Testis (tissue), 2 donors: ENCODE measurements at regions not wholly inside any gene's neighbourhood (a gene's known extent, or its start where the extent isn't known, plus 50 kb on each side); places are given as distances from the start of the nearest gene placed in this dataset.

Experiments used
- DNase-seq: peaks from one replicate; pipeline ENCODE4 v3.0.0-alpha.2; 2019
- H3K27ac ChIP-seq, 2 donors: fragments of 200-600 bp; sonication (generic); one replicate each; pipeline ENCODE4 v1.5.1; 2019
- H3K27me3 ChIP-seq: fragments of 200-600 bp; sonication (generic); one replicate; pipeline ENCODE4 v1.5.1; 2019
- H3K36me3 ChIP-seq: fragments of 200-600 bp; sonication (generic); one replicate; pipeline ENCODE4 v1.5.1; 2017; ENCODE audit warnings: low read depth; ENCODE audit errors: missing control alignments
- H3K4me1 ChIP-seq: fragments of 200-600 bp; sonication (generic); one replicate; pipeline ENCODE4 v1.5.1; 2019
- H3K4me3 ChIP-seq, 2 donors: fragments of 200-600 bp; sonication (generic); one replicate each; pipeline ENCODE4 v1.5.1; 2017 to 2019
- H3K9me3 ChIP-seq: fragments of 200-600 bp; sonication (generic); one replicate; pipeline ENCODE4 v1.5.1; 2017
- CTCF ChIP-seq, 3 experiments: fragments of 450-650 bp in 2 of 3; fragments of 200-600 bp in 1 of 3; sonication (generic) in 1 of 3; IDR thresholded peaks; one replicate each; pipeline ENCODE4 v1.5.1; 2016 to 2019; ENCODE audit warnings: antibody characterized with exemption in 3 of 3, mild to moderate bottlenecking in 2 of 3, moderate library complexity in 1 of 3
- POLR2A ChIP-seq: fragments of 450-650 bp; IDR thresholded peaks from one replicate; pipeline ENCODE4 v1.6.1; 2017; ENCODE audit warnings: antibody characterized with exemption, mild to moderate bottlenecking, moderate library complexity
- WGBS, 2 donors: methylation state at CpG; one replicate each; pipeline ENCODE4 v1.1.5; 2018; 5-methylcytosine and 5-hydroxymethylcytosine counted together
- intact Hi-C: fragments of 100-400 bp; cut with DNase I; formaldehyde crosslinking; loops from one replicate; pipeline ENCODE4 v1.15.1; 2023; ENCODE audit warnings: low total_unique reads

- Histone ChIP-seq H3K9me3 (no peaks in the 10 kb centered on the region), H3K4me1 (no peaks in the 10 kb centered on the region), H3K36me3 (no peaks in the 10 kb centered on the region), H3K27ac (no peak overlapping the region), H3K27me3 (no peaks in the 10 kb centered on the region), H3K4me3 (no peak overlapping the region)
- TF ChIP-seq CTCF (IDR thresholded peaks at IDR 0.05): no peak
- TF ChIP-seq POLR2A: no peak
- 87 to 95% methylated on average over 4 of the region's 4 CpGs for WGBS, 2 donors
- intact Hi-C loops: no loop called here
- no peak for DNase-seq
These were observed 1381.9 kb downstream of the TBC1D22A start for GRCh38 chr22:48144318-48144717.

GRCh38 chr22:48143856-48144255 is 1381.4 kb downstream of the TBC1D22A start:
- intact Hi-C loops: no loop called here
- Histone ChIP-seq H3K27me3 (no peaks in the 10 kb centered on the region), H3K4me1 (no peaks in the 10 kb centered on the region), H3K27ac (no peak overlapping the region), H3K4me3 (no peak overlapping the region), H3K9me3 (no peaks in the 10 kb centered on the region), H3K36me3 (no peaks in the 10 kb centered on the region)
- WGBS, 2 donors: 95 to 98% methylated on average over 7 of the region's 7 CpGs
- TF ChIP-seq CTCF (IDR thresholded peaks at IDR 0.05): no peak
- TF ChIP-seq POLR2A: no peak
- no peak for DNase-seq

GRCh38 chr22:48142388-48142787 is 1379.9 kb downstream of the TBC1D22A start:
- Histone ChIP-seq H3K4me1 (no peaks in the 10 kb centered on the region), H3K27ac (no peak overlapping the region), H3K27me3 (no peaks in the 10 kb centered on the region), H3K36me3 (no peaks in the 10 kb centered on the region), H3K4me3 (no peak overlapping the region), H3K9me3 (no peaks in the 10 kb centered on the region)
- intact Hi-C loops: no loop called here
- no peak for DNase-seq
- TF ChIP-seq CTCF (IDR thresholded peaks at IDR 0.05) (no peak), POLR2A (no peak)
- WGBS, 2 donors: 73 to 91% methylated on average over 5 to 7 of the region's 7 CpGs

- DNase-seq: no peak
- TF ChIP-seq CTCF (IDR thresholded peaks at IDR 0.05) (no peak), POLR2A (no peak)
- H3K36me3 ChIP-seq: no peaks in the 10 kb centered on the region
- 66% methylated on average over 10 of the region's 10 CpGs; no CpG with 5 or more reads in 1 of the 2 donors for WGBS, 2 donors
- H3K27me3 ChIP-seq: no peaks in the 10 kb centered on the region
- H3K4me3 ChIP-seq: no peak overlapping the region
- no peaks in the 10 kb centered on the region for H3K9me3 ChIP-seq
- no peaks in the 10 kb centered on the region for H3K4me1 ChIP-seq
- H3K27ac ChIP-seq: no peak overlapping the region
- intact Hi-C loops: no loop called here
These were observed 1378.9 kb downstream of the TBC1D22A start for GRCh38 chr22:48141301-48141700.

GRCh38 chr22:48140261-48140813 is 1377.9 kb downstream of the TBC1D22A start:
- WGBS, 2 donors: 72 to 91% methylated on average over 5 to 8 of the region's 10 CpGs
- no peak for DNase-seq
- H3K4me1 ChIP-seq: no peaks in the 10 kb centered on the region
- intact Hi-C loops: no loop called here
- TF ChIP-seq CTCF (IDR thresholded peaks at IDR 0.05): no peak
- TF ChIP-seq POLR2A: no peak
- H3K27me3 ChIP-seq: no peaks in the 10 kb centered on the region
- H3K36me3 ChIP-seq: no peaks in the 10 kb centered on the region
- H3K27ac ChIP-seq: no peak overlapping the region
- H3K9me3 ChIP-seq: no peaks in the 10 kb centered on the region
- H3K4me3 ChIP-seq: no peak overlapping the region
